ENCODE measurements at regions not wholly inside any gene's neighbourhood (a gene's known extent, or its start where the extent isn't known, plus 50 kb on each side); places are given as distances from the start of the nearest gene placed in this dataset.
"Not testable (repeated sequence)": the region's sequence is repeated elsewhere in the genome, so short reads cannot be mapped to it uniquely, and the experiment has no call there.

- 0 to 90% (median 65%) methylated on average over 1 to 2 of the region's 2 CpGs; no CpG with 5 or more reads in 2 of the 10 experiments for WGBS, 10 experiments
- ATAC-seq (replicated peaks in 6 of 8): peak in 1 of 8 experiments; percentile 31
- in situ Hi-C loops (cut with MboI; ENCODE audit: low pct_unique_long_range_greater_than_20kb in 2 of 9, low sequenced_read_pairs in 9 of 9, unreplicated experiment in 9 of 9): no loop called here
- Histone ChIP-seq H3K4me1 (replicated peaks in 1 of 2) (no peaks in the 10 kb centered on the region), H3K4me3 (no peak overlapping the region), H3K27ac (no peak overlapping the region)
These were observed 437.6 kb upstream of the CTSO start for GRCh38 chr4:156391325-156391653.

- Histone ChIP-seq H3K27ac (no peak overlapping the region), H3K4me1 (replicated peaks in 1 of 2) (no peaks in the 10 kb centered on the region), H3K4me3 (no peak overlapping the region)
- 4 to 100% (median 92%) methylated on average over 1 to 4 of the region's 4 CpGs for WGBS, 10 experiments
- in situ Hi-C loops (cut with MboI; ENCODE audit: low pct_unique_long_range_greater_than_20kb in 2 of 9, low sequenced_read_pairs in 9 of 9, unreplicated experiment in 9 of 9): no loop called here
- ATAC-seq (replicated peaks in 6 of 8): no peak
These were observed 437.1 kb upstream of the CTSO start for GRCh38 chr4:156390599-156391324.

GRCh38 chr4:156388826-156389225 lies 435.2 kb upstream of the CTSO start:
- no peak overlapping the region for H3K4me3 ChIP-seq
- 11 to 100% (median 89%) methylated on average over 1 to 3 of the region's 3 CpGs; no CpG with 5 or more reads in 1 of the 10 experiments for WGBS, 10 experiments
- ATAC-seq (replicated peaks in 6 of 8): no peak
- H3K27ac ChIP-seq: no peak overlapping the region
- no peaks in the 10 kb centered on the region for H3K4me1 ChIP-seq (replicated peaks in 1 of 2)
- in situ Hi-C loops (cut with MboI; ENCODE audit: low pct_unique_long_range_greater_than_20kb in 2 of 9, low sequenced_read_pairs in 9 of 9, unreplicated experiment in 9 of 9): no loop called here

- no peak overlapping the region for H3K4me3 ChIP-seq
- peaks cover 0 to 12% of the 10 kb centered on the region in 2 donors for H3K4me1 ChIP-seq (replicated peaks in 1 of 2)
- in situ Hi-C loops (cut with MboI; ENCODE audit: low pct_unique_long_range_greater_than_20kb in 2 of 9, low sequenced_read_pairs in 9 of 9, unreplicated experiment in 9 of 9): no loop called here
- no peak overlapping the region for H3K27ac ChIP-seq
- no peak for ATAC-seq (replicated peaks in 6 of 8)
- WGBS, 10 experiments: 49 to 98% (median 89%) methylated on average over 1 to 8 of the region's 8 CpGs
These were observed 424.5 kb upstream of the CTSO start for GRCh38 chr4:156378033-156378665.

GRCh38 chr4:156377036-156377710 lies 423.5 kb upstream of the CTSO start:
- Histone ChIP-seq H3K27ac (no peak overlapping the region), H3K4me1 (replicated peaks in 1 of 2) (peaks cover 0 to 12% of the 10 kb centered on the region in 2 donors), H3K4me3 (no peak overlapping the region)
- no peak for ATAC-seq (replicated peaks in 6 of 8)
- in situ Hi-C loops (cut with MboI; ENCODE audit: low pct_unique_long_range_greater_than_20kb in 2 of 9, low sequenced_read_pairs in 9 of 9, unreplicated experiment in 9 of 9): no loop called here
- WGBS, 10 experiments: 46 to 99% (median 92%) methylated on average over 3 to 5 of the region's 5 CpGs

- no peak for ATAC-seq (replicated peaks in 6 of 8)
- no peak overlapping the region for H3K27ac ChIP-seq
- in situ Hi-C loops (cut with MboI; ENCODE audit: low pct_unique_long_range_greater_than_20kb in 2 of 9, low sequenced_read_pairs in 9 of 9, unreplicated experiment in 9 of 9): no loop called here
- H3K4me3 ChIP-seq: no peak overlapping the region
- H3K4me1 ChIP-seq (replicated peaks in 1 of 2): peaks cover 0 to 12% of the 10 kb centered on the region in 2 donors
These were observed 421.2 kb upstream of the CTSO start for GRCh38 chr4:156374894-156375293.

- Histone ChIP-seq H3K27ac (no peak overlapping the region), H3K4me1 (replicated peaks in 1 of 2) (peaks cover 0 to 12% of the 10 kb centered on the region in 2 donors), H3K4me3 (no peak overlapping the region)
- ATAC-seq (replicated peaks in 6 of 8): peak in 7 of 8 experiments; percentile 27 to 71 (median 54)
- WGBS, 10 experiments: 0 to 48% (median 6%) methylated on average over 1 to 2 of the region's 2 CpGs; no CpG with 5 or more reads in 1 of the 10 experiments
- in situ Hi-C loops (cut with MboI; ENCODE audit: low pct_unique_long_range_greater_than_20kb in 2 of 9, low sequenced_read_pairs in 9 of 9, unreplicated experiment in 9 of 9): no loop called here
These were observed 420.4 kb upstream of the CTSO start for GRCh38 chr4:156374069-156374468.

GRCh38 chr4:156367502-156367901 lies 413.8 kb upstream of the CTSO start:
- H3K4me1 ChIP-seq (replicated peaks in 1 of 2); in situ Hi-C loops (cut with MboI; ENCODE audit: low pct_unique_long_range_greater_than_20kb in 2 of 9, low sequenced_read_pairs in 9 of 9, unreplicated experiment in 9 of 9); H3K4me3 ChIP-seq; H3K27ac ChIP-seq; ATAC-seq (replicated peaks in 6 of 8): not testable (repeated sequence)
- no CpG with 5 or more reads among the region's 13 CpGs for WGBS, 10 experiments

GRCh38 chr4:156362581-156362980 lies 408.9 kb upstream of the CTSO start:
- in situ Hi-C loops (cut with MboI; ENCODE audit: low pct_unique_long_range_greater_than_20kb in 2 of 9, low sequenced_read_pairs in 9 of 9, unreplicated experiment in 9 of 9): no loop called here
- ATAC-seq (replicated peaks in 6 of 8): peak in 3 of 8 experiments; percentile 30 to 61 (median 38)
- WGBS, 10 experiments: 0 to 100% (median 56%) methylated on average over 1 to 2 of the region's 2 CpGs; no CpG with 5 or more reads in 1 of the 10 experiments
- Histone ChIP-seq H3K27ac (no peak overlapping the region), H3K4me1 (replicated peaks in 1 of 2) (no peaks in the 10 kb centered on the region), H3K4me3 (no peak overlapping the region)

GRCh38 chr4:156347412-156348075 lies 393.9 kb upstream of the CTSO start:
- in situ Hi-C loops (cut with MboI; ENCODE audit: low pct_unique_long_range_greater_than_20kb in 2 of 9, low sequenced_read_pairs in 9 of 9, unreplicated experiment in 9 of 9): no loop called here
- Histone ChIP-seq H3K4me3 (no peak overlapping the region), H3K4me1 (replicated peaks in 1 of 2) (no peaks in the 10 kb centered on the region), H3K27ac (no peak overlapping the region)
- ATAC-seq (replicated peaks in 6 of 8): no peak

GRCh38 chr4:156346959-156347385 lies 393.3 kb upstream of the CTSO start:
- ATAC-seq (replicated peaks in 6 of 8): no peak
- in situ Hi-C loops (cut with MboI; ENCODE audit: low pct_unique_long_range_greater_than_20kb in 2 of 9, low sequenced_read_pairs in 9 of 9, unreplicated experiment in 9 of 9): no loop called here
- Histone ChIP-seq H3K4me3 (no peak overlapping the region), H3K4me1 (replicated peaks in 1 of 2) (no peaks in the 10 kb centered on the region), H3K27ac (no peak overlapping the region)

GRCh38 chr4:156344397-156344796 lies 390.7 kb upstream of the CTSO start:
- H3K27ac ChIP-seq: no peak overlapping the region
- no peak for ATAC-seq (replicated peaks in 6 of 8)
- H3K4me3 ChIP-seq: no peak overlapping the region
- no peaks in the 10 kb centered on the region for H3K4me1 ChIP-seq (replicated peaks in 1 of 2)
- in situ Hi-C loops (cut with MboI; ENCODE audit: low pct_unique_long_range_greater_than_20kb in 2 of 9, low sequenced_read_pairs in 9 of 9, unreplicated experiment in 9 of 9): no loop called here
- 33 to 100% (median 70%) methylated on average over 1 of the region's 1 CpG; no CpG with 5 or more reads in 2 of the 10 experiments for WGBS, 10 experiments

GRCh38 chr4:156336511-156336910 lies 382.8 kb upstream of the CTSO start:
- in situ Hi-C loops (cut with MboI; ENCODE audit: low pct_unique_long_range_greater_than_20kb in 2 of 9, low sequenced_read_pairs in 9 of 9, unreplicated experiment in 9 of 9): no loop called here
- no peak for ATAC-seq (replicated peaks in 6 of 8)
- H3K27ac ChIP-seq: no peak overlapping the region
- H3K4me3 ChIP-seq: no peak overlapping the region
- WGBS, 10 experiments: 43 to 100% (median 71%) methylated on average over 1 of the region's 1 CpG; no CpG with 5 or more reads in 3 of the 10 experiments
- no peaks in the 10 kb centered on the region for H3K4me1 ChIP-seq (replicated peaks in 1 of 2)

All from motor neuron (in vitro differentiated cells).